ENCODE measurements at regions not wholly inside any gene's neighbourhood (a gene's known extent, or its start where the extent isn't known, plus 50 kb on each side); places are given as distances from the start of the nearest gene placed in this dataset.

DNA sequence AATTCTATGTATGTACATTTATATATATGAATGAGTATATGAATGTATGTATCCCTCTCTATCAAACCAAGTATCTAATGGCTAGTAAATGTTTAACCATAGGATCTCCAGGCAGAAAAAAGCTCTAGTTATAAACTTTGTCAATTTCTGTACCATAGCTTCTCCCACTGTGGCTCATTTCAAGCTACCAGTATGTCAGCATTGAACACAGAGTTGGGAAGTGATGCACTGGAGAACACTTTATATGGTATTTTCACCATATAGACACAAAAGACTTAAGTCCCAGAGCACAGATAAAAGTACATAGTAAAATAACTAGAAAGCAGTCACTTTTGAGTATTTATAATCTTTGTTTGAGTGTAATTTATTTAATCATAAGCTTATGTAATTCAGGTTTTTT is 53.9 kb upstream of the ATP8A1 start:
- intact Hi-C loops (cut with DNase I): no loop called here
- Histone ChIP-seq H3K27ac (no peak overlapping the region), H3K4me3 (no peak overlapping the region), H3K27me3 (no peaks in the 10 kb centered on the region), H3K36me3 (no peaks in the 10 kb centered on the region), H3K4me1 (peaks cover 0 to 8% (median 7%) of the 10 kb centered on the region in 3 donors), H3K9me3 (no peaks in the 10 kb centered on the region)
- ATAC-seq (no peak), DNase-seq (no peak), FAIRE-seq (no peak)
- TF ChIP-seq, protein P1, sequence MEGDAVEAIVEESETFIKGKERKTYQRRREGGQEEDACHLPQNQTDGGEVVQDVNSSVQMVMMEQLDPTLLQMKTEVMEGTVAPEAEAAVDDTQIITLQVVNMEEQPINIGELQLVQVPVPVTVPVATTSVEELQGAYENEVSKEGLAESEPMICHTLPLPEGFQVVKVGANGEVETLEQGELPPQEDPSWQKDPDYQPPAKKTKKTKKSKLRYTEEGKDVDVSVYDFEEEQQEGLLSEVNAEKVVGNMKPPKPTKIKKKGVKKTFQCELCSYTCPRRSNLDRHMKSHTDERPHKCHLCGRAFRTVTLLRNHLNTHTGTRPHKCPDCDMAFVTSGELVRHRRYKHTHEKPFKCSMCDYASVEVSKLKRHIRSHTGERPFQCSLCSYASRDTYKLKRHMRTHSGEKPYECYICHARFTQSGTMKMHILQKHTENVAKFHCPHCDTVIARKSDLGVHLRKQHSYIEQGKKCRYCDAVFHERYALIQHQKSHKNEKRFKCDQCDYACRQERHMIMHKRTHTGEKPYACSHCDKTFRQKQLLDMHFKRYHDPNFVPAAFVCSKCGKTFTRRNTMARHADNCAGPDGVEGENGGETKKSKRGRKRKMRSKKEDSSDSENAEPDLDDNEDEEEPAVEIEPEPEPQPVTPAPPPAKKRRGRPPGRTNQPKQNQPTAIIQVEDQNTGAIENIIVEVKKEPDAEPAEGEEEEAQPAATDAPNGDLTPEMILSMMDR (IDR thresholded peaks at IDR 0.05): no peak

DNA sequence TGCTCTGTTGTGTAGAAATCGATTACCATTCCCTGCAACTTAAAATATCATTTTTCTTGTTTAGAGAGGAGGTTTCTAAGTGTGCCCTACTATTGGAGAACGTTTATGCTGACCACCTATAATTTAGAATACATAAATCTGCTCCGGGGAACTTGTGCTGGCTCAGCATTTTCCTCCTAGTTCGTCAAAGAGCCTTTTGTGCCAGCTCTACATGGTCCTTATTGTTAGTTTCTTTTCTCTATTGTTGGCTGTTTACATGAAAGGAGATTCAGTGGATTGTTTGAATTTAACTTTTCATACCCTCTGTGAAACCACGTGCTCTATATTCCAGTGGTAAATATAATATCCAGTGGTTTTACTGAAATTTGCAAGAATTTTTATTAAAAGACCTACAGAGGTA is 53.4 kb upstream of the ATP8A1 start:
- Histone ChIP-seq H3K4me1 (peaks cover 0 to 8% (median 7%) of the 10 kb centered on the region in 3 donors), H3K27me3 (no peaks in the 10 kb centered on the region), H3K36me3 (no peaks in the 10 kb centered on the region), H3K4me3 (no peak overlapping the region), H3K9me3 (no peaks in the 10 kb centered on the region), H3K27ac (no peak overlapping the region)
- TF ChIP-seq, protein P1 (IDR thresholded peaks at IDR 0.05): no peak
- ATAC-seq (peak in 3 of 4 donors; percentile 19 to 34 (median 24)), DNase-seq (no peak), FAIRE-seq (no peak)
- intact Hi-C loops (cut with DNase I): no loop called here
- WGBS, 2 donors: 9 to 14% methylated on average over 5 of the region's 5 CpGs

DNA sequence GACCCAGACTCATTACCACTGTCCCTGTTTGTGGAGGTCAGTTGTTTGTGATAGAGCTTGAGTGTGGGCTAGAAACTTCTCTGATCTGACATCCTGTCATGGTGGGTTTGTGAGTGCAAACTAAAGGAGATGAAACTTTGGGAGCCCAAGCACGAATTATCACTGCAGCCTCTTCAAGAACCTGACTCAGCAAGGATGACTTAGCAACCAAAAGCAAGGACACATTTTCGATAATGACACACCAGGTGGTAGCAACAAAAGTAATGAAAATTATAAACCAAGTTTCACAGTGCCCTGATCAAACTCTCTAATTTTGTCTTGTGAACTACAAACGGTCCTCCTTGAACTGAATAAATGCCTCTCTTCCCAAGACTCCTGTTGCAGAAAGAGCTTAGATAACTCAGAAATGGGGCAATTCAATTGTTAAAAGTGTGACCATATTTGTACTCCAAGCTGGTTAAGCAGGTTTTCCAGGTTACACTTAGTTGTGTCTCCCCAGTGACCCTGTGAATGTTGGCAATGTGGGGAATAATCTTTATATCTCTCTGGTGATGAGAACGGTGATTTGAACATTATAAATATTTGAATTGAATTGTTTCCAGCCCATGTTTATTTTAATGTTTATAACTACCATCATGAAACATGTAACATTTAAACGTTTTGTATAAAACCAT is 52.6 kb upstream of the ATP8A1 start:
- intact Hi-C loops (cut with DNase I): no loop called here
- peak; percentile 52 to 81 (median 69) for ATAC-seq
- WGBS, 2 donors: 19% methylated on average over 5 of the region's 5 CpGs
- no peak overlapping the region for H3K27ac ChIP-seq
- no peaks in the 10 kb centered on the region for H3K36me3 ChIP-seq
- DNase-seq: no peak
- H3K9me3 ChIP-seq: no peaks in the 10 kb centered on the region
- no peaks in the 10 kb centered on the region for H3K27me3 ChIP-seq
- TF ChIP-seq, protein P1 (IDR thresholded peaks at IDR 0.05): no peak
- no peak overlapping the region for H3K4me3 ChIP-seq
- FAIRE-seq: no peak
- H3K4me1 ChIP-seq: peaks cover 0 to 8% (median 7%) of the 10 kb centered on the region in 3 donors

DNA sequence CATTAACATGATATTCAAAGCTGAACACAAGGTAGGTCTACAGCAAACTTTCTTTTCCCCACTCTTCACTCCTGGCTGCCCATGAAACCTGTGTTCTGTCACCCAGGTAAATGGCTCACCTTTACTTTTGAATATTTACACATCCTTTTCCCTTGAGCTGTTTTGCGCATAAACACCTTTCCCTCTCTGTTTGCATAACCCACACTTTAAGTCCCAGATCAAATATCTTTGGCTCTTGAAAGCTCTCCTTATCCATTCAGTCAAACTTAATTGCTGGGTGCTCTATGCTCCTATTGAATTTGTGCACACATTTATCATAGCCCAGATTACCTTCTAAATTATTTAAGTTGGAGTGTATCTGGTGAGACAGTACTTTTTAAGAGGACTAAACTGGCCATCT is 51.7 kb upstream of the ATP8A1 start:
- 50 to 61% methylated on average over 1 of the region's 1 CpG for WGBS, 2 donors
- no peak for FAIRE-seq
- Histone ChIP-seq H3K36me3 (no peaks in the 10 kb centered on the region), H3K27me3 (no peaks in the 10 kb centered on the region), H3K27ac (no peak overlapping the region), H3K4me3 (no peak overlapping the region), H3K9me3 (no peaks in the 10 kb centered on the region), H3K4me1 (peaks cover 0 to 8% (median 7%) of the 10 kb centered on the region in 3 donors)
- intact Hi-C loops (cut with DNase I): no loop called here
- DNase-seq: no peak
- TF ChIP-seq, protein P1 (IDR thresholded peaks at IDR 0.05): no peak
- ATAC-seq: peak in 2 of 4 donors; percentile 18 to 59
